Choroid plexus epithelial cell (primary cell): ENCODE measurements at regions not wholly inside any gene's neighbourhood (a gene's known extent, or its start where the extent isn't known, plus 50 kb on each side); places are given as distances from the start of the nearest gene placed in this dataset.

Source experiments
- DNase-seq: peaks from one replicate; pipeline ENCODE4 v3.0.0-alpha.2; 2010; ENCODE audit warnings: low read depth
- H3K4me3 ChIP-seq: 2 replicates; pipeline ENCODE4 v1.5.1; 2011; ENCODE audit warnings: low read depth, mild to moderate bottlenecking, control low read depth, low read length, moderate library complexity
- CTCF ChIP-seq: conservative IDR thresholded peaks from 2 replicates; pipeline ENCODE4 v1.5.1; 2011; ENCODE audit warnings: low read depth, mild to moderate bottlenecking, control low read depth, inconsistent platforms, low read length, moderate library complexity

DNA sequence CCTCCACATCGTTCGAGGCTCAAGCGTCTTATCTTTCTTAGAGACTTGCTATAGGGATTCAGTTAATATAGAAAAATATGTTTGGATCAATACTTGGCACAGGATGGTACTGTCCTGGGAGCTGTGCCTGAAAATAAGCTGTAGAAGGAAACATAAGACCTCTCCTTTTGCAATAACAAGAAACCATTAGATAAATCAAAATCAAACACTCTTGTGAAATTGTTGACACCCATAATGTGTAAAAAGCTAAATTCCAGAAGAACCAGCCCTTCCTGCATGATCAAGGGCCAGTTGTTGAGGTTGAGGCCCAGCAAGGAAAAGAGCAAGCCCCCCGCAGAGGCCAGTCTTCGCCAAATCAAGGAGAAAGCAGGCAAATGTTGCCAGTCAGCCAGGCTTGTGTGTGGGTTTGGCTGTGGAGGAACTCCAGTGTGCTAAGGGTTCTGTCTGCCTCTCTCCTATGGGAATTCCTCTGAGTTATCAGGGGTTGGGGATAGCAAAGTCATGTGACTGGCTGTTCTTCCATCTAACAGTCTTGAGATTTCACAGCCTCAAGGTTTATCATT lies 185.7 kb downstream of the ACKR3 start:
- no peak overlapping the region for H3K4me3 ChIP-seq
- no peak for DNase-seq
- TF ChIP-seq CTCF, result no peak

GRCh38 chr2:236758406-236758805 lies 188.8 kb downstream of the ACKR3 start:
- no peak for TF ChIP-seq CTCF
- no peak for DNase-seq

DNA sequence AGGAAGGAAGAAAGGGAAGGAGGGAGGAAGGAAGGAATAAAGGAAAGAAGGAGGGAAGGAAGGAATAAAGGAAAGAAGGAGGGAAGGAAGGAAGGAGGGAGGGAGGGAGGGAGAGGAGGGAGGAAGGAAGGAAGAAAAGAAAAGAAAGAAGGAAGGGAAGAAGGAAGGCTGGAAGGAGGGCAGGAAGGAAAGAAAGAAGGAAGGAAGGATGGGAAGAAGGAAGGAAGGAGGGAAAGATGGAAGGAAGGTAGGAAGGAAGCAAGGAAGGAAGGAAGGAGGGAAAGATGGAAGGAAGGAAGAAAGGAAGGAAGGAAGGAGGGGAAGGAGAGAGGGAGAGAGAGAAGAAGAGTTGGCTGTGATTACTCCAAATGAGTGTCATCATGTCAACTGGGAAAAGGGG lies 190.6 kb downstream of the ACKR3 start:
- H3K4me3 ChIP-seq, result no peak overlapping the region
- TF ChIP-seq CTCF, result no peak
- no peak for DNase-seq

More at GRCh38 chr2:236758406-236758805, 188.8 kb downstream of the ACKR3 start:
- H3K4me3 ChIP-seq, result no peak overlapping the region

GRCh38 chr2:236761358-236761757 lies 191.7 kb downstream of the ACKR3 start:
- no peak for TF ChIP-seq CTCF
- no peak overlapping the region for H3K4me3 ChIP-seq
- DNase-seq, result no peak

- DNase-seq, result no peak
- TF ChIP-seq CTCF, result no peak
- H3K4me3 ChIP-seq, result no peak overlapping the region
Measured at GRCh38 chr2:236762628-236763027, 193.0 kb downstream of the ACKR3 start.

DNA sequence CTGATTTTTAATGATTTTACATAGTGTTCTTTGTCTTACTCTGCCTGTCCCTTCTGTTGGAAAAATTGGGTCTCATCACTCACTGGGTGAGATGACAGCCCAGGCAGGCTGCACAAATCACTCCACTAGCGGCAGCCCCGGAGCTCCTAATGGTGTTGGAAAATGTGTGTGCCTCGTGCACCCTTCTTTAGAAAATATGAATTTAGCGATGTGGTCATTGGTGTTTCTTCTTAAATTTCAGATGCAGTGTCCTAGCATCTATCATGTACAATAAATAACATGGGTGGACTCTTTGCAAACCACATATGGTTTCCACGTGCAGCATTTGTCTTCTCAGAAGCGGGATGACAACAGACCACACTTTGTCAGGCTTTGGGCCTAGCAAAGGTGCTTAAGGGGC lies 194.2 kb downstream of the ACKR3 start:
- H3K4me3 ChIP-seq, result no peak overlapping the region
- no peak for TF ChIP-seq CTCF

GRCh38 chr2:236764716-236765115 lies 195.1 kb downstream of the ACKR3 start:
- TF ChIP-seq CTCF, result no peak
- no peak overlapping the region for H3K4me3 ChIP-seq
- no peak for DNase-seq

More for the DNA sequence above, 194.2 kb downstream of the ACKR3 start:
- no peak for DNase-seq
